Caco-2 (cell line): ENCODE measurements at regions not wholly inside any gene's neighbourhood (a gene's known extent, or its start where the extent isn't known, plus 50 kb on each side); places are given as distances from the start of the nearest gene placed in this dataset.

Experiments
- BruUV-seq: library from RNA; stranded (reverse); fragments of 400-500 nt; replicated peaks from 2 replicates; lab custom pipeline; 2021; lab: Mats Ljungman, UMichigan
- CTCF ChIA-PET: fragments of 300-600 bp; sonication (Branson Sonifier 250); formaldehyde crosslinking; loops from one replicate; lab custom pipeline; 2022; ENCODE audit warnings: antibody characterized with exemption; lab: Charles Lee
- POLR2A ChIA-PET: fragments of 300-600 bp; sonication (Branson Sonifier 250); formaldehyde crosslinking; loops from one replicate; lab custom pipeline; 2022; ENCODE audit warnings: antibody characterized with exemption; lab: Charles Lee
- DNase-seq, 2 experiments: peaks; one replicate each; pipeline versions ENCODE4 v3.0.0 to v3.0.0-alpha.2; 2020 to 2022
- H3K27me3 ChIP-seq: replicated peaks from 2 replicates; pipeline ENCODE4 v1.6.0; 2011; ENCODE audit warnings: low read length; ENCODE audit not compliant: control insufficient read depth, insufficient read depth
- H3K36me3 ChIP-seq: 2 replicates; pipeline ENCODE4 v1.5.1; 2011; ENCODE audit warnings: low read length; ENCODE audit not compliant: control insufficient read depth, insufficient read depth
- H3K4me1 ChIP-seq: fragments of 250-450 bp; sonication (Bioruptor Pico); 2 replicates; pipeline ENCODE4 v1.5.1; 2020; ENCODE audit warnings: mild to moderate bottlenecking
- H3K4me3 ChIP-seq: 2 replicates; pipeline ENCODE4 v1.5.1; 2011; ENCODE audit warnings: low read depth, mild to moderate bottlenecking, control low read depth, low read length
- H3K9me3 ChIP-seq: fragments of 250-450 bp; sonication (Bioruptor Pico); 2 replicates; pipeline ENCODE4 v1.5.1; 2020; ENCODE audit warnings: mild to moderate bottlenecking, moderate library complexity
- H3K27ac Mint-ChIP-seq: one replicate; pipeline ENCODE4 v1.8.0; 2022; ENCODE audit warnings: mixed read lengths; ENCODE audit not compliant: unreplicated experiment
- H3K27me3 Mint-ChIP-seq: one replicate; pipeline ENCODE4 v1.8.0; 2022; ENCODE audit warnings: mixed read lengths; ENCODE audit not compliant: insufficient read depth, unreplicated experiment
- H3K36me3 Mint-ChIP-seq: one replicate; pipeline ENCODE4 v1.8.0; 2022; ENCODE audit warnings: mild to moderate bottlenecking, mixed read lengths; ENCODE audit not compliant: insufficient read depth, unreplicated experiment
- H3K4me1 Mint-ChIP-seq: one replicate; pipeline ENCODE4 v1.8.0; 2022; ENCODE audit warnings: low read depth, mixed read lengths; ENCODE audit not compliant: unreplicated experiment
- H3K4me3 Mint-ChIP-seq: one replicate; pipeline ENCODE4 v1.8.0; 2022; ENCODE audit warnings: mild to moderate bottlenecking, moderate library complexity, mixed read lengths; ENCODE audit not compliant: unreplicated experiment
- H3K9me3 Mint-ChIP-seq: one replicate; pipeline ENCODE4 v1.8.0; 2022; ENCODE audit warnings: mixed read lengths; ENCODE audit not compliant: unreplicated experiment
- CTCF ChIP-seq, 2 experiments: fragments of 200-600 bp in 1 of 2; IDR thresholded peaks; 1 replicate in 1 of 2; 2 replicates in 1 of 2; pipeline versions ENCODE4 v1.5.1 to v1.8.0; 2011 to 2022; ENCODE audit warnings: antibody characterized with exemption in 1 of 2, control low read depth in 1 of 2, inconsistent platforms in 1 of 2, low read depth in 1 of 2, low read length in 1 of 2, mild to moderate bottlenecking in 1 of 2, moderate library complexity in 1 of 2; ENCODE audit not compliant: insufficient read depth in 1 of 2, severe bottlenecking in 1 of 2, unreplicated experiment in 1 of 2
- intact Hi-C: fragments of 100-400 bp; cut with micrococcal nuclease; formaldehyde crosslinking; loops from one replicate; pipeline ENCODE4 v1.10.0; 2022; ENCODE audit not compliant: unreplicated experiment

GRCh38 chr9:97781902-97782301 is 71.1 kb upstream of the FOXE1 start:
- Mint-ChIP-seq H3K4me3 (no peak overlapping the region), H3K27ac (no peak overlapping the region), H3K27me3 (no peaks in the 10 kb centered on the region), H3K36me3 (peaks cover 7% of the 10 kb centered on the region), H3K9me3 (peaks cover 27% of the 10 kb centered on the region), H3K4me1 (peaks cover 11% of the 10 kb centered on the region)
- peaks cover 21% of the 10 kb centered on the region for H3K9me3 ChIP-seq
- no peaks in the 10 kb centered on the region for H3K27me3 ChIP-seq
- POLR2A ChIA-PET = interaction anchor here (0.6 to 0.7 kb wide), 2 partner anchors 10 to 38 kb away, joined by 3 to 6 read pairs; no protein-coding TSS in a partner anchor
- peak in 1 of 2 experiments; percentile 34 for TF ChIP-seq CTCF (IDR thresholded peaks at IDR 0.05; ENCODE audit: insufficient read depth in 1 of 2, low read depth in 1 of 2, low read length in 1 of 2, severe bottlenecking in 1 of 2, unreplicated experiment in 1 of 2)
- BruUV-seq = no TSS peak
- H3K36me3 ChIP-seq = no peaks in the 10 kb centered on the region
- H3K4me3 ChIP-seq = no peak overlapping the region
- peaks cover 14% of the 10 kb centered on the region for H3K4me1 ChIP-seq
- peak; percentile 51 to 53 for DNase-seq
- intact Hi-C loops = loop anchor here (1.0 kb wide), 1 partner anchor 72 kb away; no protein-coding TSS in a partner anchor
- CTCF ChIA-PET = interaction anchor here (0.6 to 1.6 kb wide), 8 partner anchors 22 to 183 kb away, joined by 3 to 7 read pairs (median 4); no protein-coding TSS in a partner anchor

GRCh38 chr9:97786341-97786740 is 66.7 kb upstream of the FOXE1 start:
- intact Hi-C loops = no loop called here
- Mint-ChIP-seq H3K4me1 (peaks cover 17% of the 10 kb centered on the region), H3K4me3 (peak overlapping the region; percentile 15), H3K27me3 (no peaks in the 10 kb centered on the region), H3K36me3 (no peaks in the 10 kb centered on the region), H3K9me3 (no peaks in the 10 kb centered on the region), H3K27ac (peak overlapping the region; percentile 65)
- no peak for TF ChIP-seq CTCF (IDR thresholded peaks at IDR 0.05; ENCODE audit: insufficient read depth in 1 of 2, low read depth in 1 of 2, low read length in 1 of 2, severe bottlenecking in 1 of 2, unreplicated experiment in 1 of 2)
- DNase-seq = peak; percentile 54 to 60
- POLR2A ChIA-PET = no interaction called here
- CTCF ChIA-PET = no interaction called here
- Histone ChIP-seq H3K4me1 (peaks cover 26% of the 10 kb centered on the region), H3K27me3 (no peaks in the 10 kb centered on the region), H3K36me3 (no peaks in the 10 kb centered on the region), H3K4me3 (no peak overlapping the region), H3K9me3 (peaks cover 7% of the 10 kb centered on the region; the same call in 1 of the 2 replicates)
- BruUV-seq = no TSS peak

- peak overlapping the region; percentile 47 for H3K27ac Mint-ChIP-seq
- TF ChIP-seq CTCF (IDR thresholded peaks at IDR 0.05; ENCODE audit: insufficient read depth in 1 of 2, low read depth in 1 of 2, low read length in 1 of 2, severe bottlenecking in 1 of 2, unreplicated experiment in 1 of 2) = no peak
- BruUV-seq = no TSS peak
- H3K9me3 Mint-ChIP-seq = no peaks in the 10 kb centered on the region
- intact Hi-C loops = no loop called here
- POLR2A ChIA-PET = no interaction called here
- H3K36me3 Mint-ChIP-seq = no peaks in the 10 kb centered on the region
- CTCF ChIA-PET = no interaction called here
- no peaks in the 10 kb centered on the region for H3K27me3 Mint-ChIP-seq
- no peaks in the 10 kb centered on the region for H3K36me3 ChIP-seq
- peaks cover 7% of the 10 kb centered on the region; the same call in 1 of the 2 replicates for H3K9me3 ChIP-seq
- no peak overlapping the region for H3K4me3 ChIP-seq
- DNase-seq = no peak
- H3K4me1 ChIP-seq = peaks cover 34% of the 10 kb centered on the region
- H3K27me3 ChIP-seq = no peaks in the 10 kb centered on the region
- H3K4me3 Mint-ChIP-seq = no peak overlapping the region
- peaks cover 12% of the 10 kb centered on the region for H3K4me1 Mint-ChIP-seq
These were observed 65.5 kb upstream of the FOXE1 start for GRCh38 chr9:97787551-97787950.
